GM12873 (cell line): ENCODE measurements at regions not wholly inside any gene's neighbourhood (a gene's known extent, or its start where the extent isn't known, plus 50 kb on each side); places are given as distances from the start of the nearest gene placed in this dataset.

ENCODE experiments used
- TF ChIP-seq, protein P1 (sequence below): IDR thresholded peaks from 2 replicates; pipeline ENCODE4 v1.5.1; 2012; ENCODE audit warnings: low read depth, mild to moderate bottlenecking, moderate library complexity, low read length, control low read depth; ENCODE audit not compliant: insufficient read depth; ENCODE audit errors: missing control alignments

GRCh38 chr12:14253496-14253895 is 112.0 kb upstream of the ATF7IP start:
- TF ChIP-seq, protein P1, sequence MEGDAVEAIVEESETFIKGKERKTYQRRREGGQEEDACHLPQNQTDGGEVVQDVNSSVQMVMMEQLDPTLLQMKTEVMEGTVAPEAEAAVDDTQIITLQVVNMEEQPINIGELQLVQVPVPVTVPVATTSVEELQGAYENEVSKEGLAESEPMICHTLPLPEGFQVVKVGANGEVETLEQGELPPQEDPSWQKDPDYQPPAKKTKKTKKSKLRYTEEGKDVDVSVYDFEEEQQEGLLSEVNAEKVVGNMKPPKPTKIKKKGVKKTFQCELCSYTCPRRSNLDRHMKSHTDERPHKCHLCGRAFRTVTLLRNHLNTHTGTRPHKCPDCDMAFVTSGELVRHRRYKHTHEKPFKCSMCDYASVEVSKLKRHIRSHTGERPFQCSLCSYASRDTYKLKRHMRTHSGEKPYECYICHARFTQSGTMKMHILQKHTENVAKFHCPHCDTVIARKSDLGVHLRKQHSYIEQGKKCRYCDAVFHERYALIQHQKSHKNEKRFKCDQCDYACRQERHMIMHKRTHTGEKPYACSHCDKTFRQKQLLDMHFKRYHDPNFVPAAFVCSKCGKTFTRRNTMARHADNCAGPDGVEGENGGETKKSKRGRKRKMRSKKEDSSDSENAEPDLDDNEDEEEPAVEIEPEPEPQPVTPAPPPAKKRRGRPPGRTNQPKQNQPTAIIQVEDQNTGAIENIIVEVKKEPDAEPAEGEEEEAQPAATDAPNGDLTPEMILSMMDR: no peak

- TF ChIP-seq, protein P1: no peak
These were observed 110.7 kb upstream of the ATF7IP start for GRCh38 chr12:14254781-14255180.

DNA sequence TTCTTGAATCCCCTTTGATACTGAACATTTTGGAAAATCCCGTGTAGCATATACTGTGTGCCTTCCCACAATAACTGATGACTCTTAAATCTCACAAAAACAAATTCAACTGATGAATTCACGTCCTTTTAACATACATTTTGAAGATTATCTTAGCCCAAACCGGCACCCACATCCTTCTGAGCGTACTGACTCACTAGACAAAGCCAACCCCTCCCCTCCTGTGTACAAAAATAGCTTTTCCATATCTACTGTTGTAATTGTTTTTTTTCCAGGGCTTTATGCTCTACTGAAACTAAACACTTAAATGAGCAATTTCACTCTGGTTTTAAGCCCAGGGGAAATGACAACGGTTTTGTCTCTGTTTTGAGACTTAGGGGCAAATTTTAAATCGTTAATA is 109.4 kb upstream of the ATF7IP start:
- TF ChIP-seq, protein P1: no peak

DNA sequence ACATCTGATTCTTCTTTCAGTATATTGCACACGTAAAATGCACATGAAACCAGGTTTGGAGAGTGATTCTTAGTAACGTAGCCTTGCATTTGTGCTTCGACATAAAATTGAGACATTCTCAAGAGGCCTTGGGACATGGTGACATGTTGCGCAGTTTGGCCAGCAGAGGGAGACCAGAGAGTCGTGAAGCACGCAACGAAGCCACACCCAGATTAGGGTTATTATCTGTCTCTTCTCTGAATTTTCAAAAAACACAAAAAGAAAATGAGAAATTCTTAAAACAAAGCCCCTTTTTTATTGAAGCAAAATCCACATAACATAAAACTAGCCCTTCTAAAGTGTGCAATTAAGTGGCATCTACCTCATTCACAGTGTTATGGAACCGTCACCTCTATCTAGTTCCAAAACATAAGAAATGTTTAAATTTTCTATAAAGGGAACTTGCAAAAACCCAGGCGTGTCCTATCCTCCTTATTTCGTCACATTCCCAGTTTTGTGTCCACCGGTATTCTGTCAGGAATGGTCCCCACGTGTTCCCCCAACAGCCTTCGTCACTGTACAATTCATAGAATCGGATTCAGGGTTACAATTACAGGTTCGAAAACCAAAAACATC is 108.8 kb upstream of the ATF7IP start:
- TF ChIP-seq, protein P1: peak; percentile 77

GRCh38 chr12:14257303-14257733 is 108.2 kb upstream of the ATF7IP start:
- TF ChIP-seq, protein P1: no peak

- TF ChIP-seq, protein P1: no peak
These were observed 107.5 kb upstream of the ATF7IP start for GRCh38 chr12:14257734-14258574.

GRCh38 chr12:14258575-14258940 is 106.9 kb upstream of the ATF7IP start:
- TF ChIP-seq, protein P1: no peak
